Body of pancreas (tissue), 4 donors: ENCODE measurements at regions not wholly inside any gene's neighbourhood (a gene's known extent, or its start where the extent isn't known, plus 50 kb on each side); places are given as distances from the start of the nearest gene placed in this dataset.

Experiments
- ATAC-seq: fragments of 150-250 bp; one replicate; pipeline ENCODE4 v1.9.1; 2016
- DNase-seq, 4 donors: peaks; one replicate each; pipeline ENCODE4 v3.0.0-alpha.2; 2019
- H3K27ac ChIP-seq, 4 donors: fragments of 200-600 bp; sonication (generic); 1 replicate in 3 of 4; 2 replicates in 1 of 4; pipeline versions ENCODE4 v1.5.1 to v1.6.1; 2016 to 2019; ENCODE audit warnings: mild to moderate bottlenecking in 1 of 4, mixed read lengths in 1 of 4, moderate library complexity in 1 of 4
- H3K27me3 ChIP-seq, 2 donors: fragments of 200-600 bp; sonication (generic); one replicate each; pipeline ENCODE4 v1.6.0; 2016; ENCODE audit warnings: mild to moderate bottlenecking in 1 of 2
- H3K36me3 ChIP-seq, 2 donors: fragments of 200-600 bp; sonication (generic); replicated peaks in 1 of 2; 2 replicates each; pipeline ENCODE4 v1.5.1; 2016; ENCODE audit warnings: low read depth in 2 of 2; ENCODE audit not compliant: insufficient read depth in 1 of 2
- H3K4me1 ChIP-seq: fragments of 200-600 bp; sonication (generic); one replicate; pipeline ENCODE4 v1.6.0; 2016
- H3K4me3 ChIP-seq, 2 donors: fragments of 200-600 bp; sonication (generic); 1 replicate in 1 of 2; 2 replicates in 1 of 2; pipeline ENCODE4 v1.5.1; 2016 to 2019
- H3K9me3 ChIP-seq, 3 donors: fragments of 200-600 bp; sonication (generic); 1 replicate in 2 of 3; 2 replicates in 1 of 3; pipeline ENCODE4 v1.5.1; 2016
- CTCF ChIP-seq, 7 experiments: fragments of 450-650 bp in 4 of 7; fragments of 200-600 bp in 3 of 7; sonication (generic) in 3 of 7; IDR thresholded peaks; one replicate each; pipeline ENCODE4 v1.5.1; 2016 to 2019; ENCODE audit warnings: antibody characterized with exemption in 7 of 7
- POLR2A ChIP-seq, 3 donors: fragments of 450-650 bp; IDR thresholded peaks; one replicate each; pipeline ENCODE4 v1.6.1; 2016; ENCODE audit warnings: antibody characterized with exemption in 3 of 3, mild to moderate bottlenecking in 2 of 3
- WGBS, 2 donors: methylation state at CpG; one replicate each; pipeline ENCODE4 v1.1.5; 2017; 5-methylcytosine and 5-hydroxymethylcytosine counted together
- intact Hi-C: fragments of 100-400 bp; cut with DNase I; formaldehyde crosslinking; loops from one replicate; pipeline ENCODE4 v1.15.1; 2023

DNA sequence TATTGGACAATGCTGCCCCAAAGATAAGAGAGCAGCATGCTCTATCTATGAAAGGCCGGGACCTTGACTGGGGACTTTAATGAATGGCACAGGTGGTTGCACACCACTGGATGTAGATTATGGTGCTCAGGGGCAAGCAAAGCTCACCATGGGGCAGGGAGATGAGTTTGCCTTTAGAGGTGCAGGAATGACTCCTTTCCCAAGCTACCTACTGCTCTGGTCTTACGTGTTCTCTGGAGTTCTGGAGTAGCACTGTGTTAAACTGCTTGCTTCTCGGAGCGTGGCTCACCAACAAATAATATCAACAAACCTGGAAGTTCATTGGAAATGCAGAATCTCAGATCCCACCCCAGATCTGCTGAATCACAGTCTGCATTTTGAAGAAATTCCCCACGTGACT, 445.3 kb downstream of the RPS24 start:
- no peak overlapping the region for H3K4me3 ChIP-seq
- no peaks in the 10 kb centered on the region for H3K4me1 ChIP-seq
- 67 to 78% methylated on average over 5 of the region's 5 CpGs for WGBS, 2 donors
- no peaks in the 10 kb centered on the region for H3K9me3 ChIP-seq
- intact Hi-C loops = no loop called here
- no peak for ATAC-seq
- TF ChIP-seq POLR2A (IDR thresholded peaks at IDR 0.05) = no peak
- TF ChIP-seq CTCF (IDR thresholded peaks at IDR 0.05) = no peak
- H3K27ac ChIP-seq = no peak overlapping the region
- no peaks in the 10 kb centered on the region for H3K36me3 ChIP-seq
- H3K27me3 ChIP-seq = no peaks in the 10 kb centered on the region
- DNase-seq = no peak

- 73 to 80% methylated on average over 3 of the region's 3 CpGs for whole genome bisulfite sequencing, 2 donors
- Histone ChIP-seq H3K36me3 (no peaks in the 10 kb centered on the region), H3K4me1 (no peaks in the 10 kb centered on the region), H3K9me3 (no peaks in the 10 kb centered on the region), H3K27me3 (no peaks in the 10 kb centered on the region), H3K27ac (no peak overlapping the region), H3K4me3 (no peak overlapping the region)
- TF ChIP-seq CTCF (IDR thresholded peaks at IDR 0.05) (no peak), POLR2A (IDR thresholded peaks at IDR 0.05) (no peak)
- no peak for DNase-seq
- intact Hi-C loops = no loop called here
- no peak for ATAC-seq
Measured at GRCh38 chr10:78479467-78479866, 445.8 kb downstream of the RPS24 start.

DNA sequence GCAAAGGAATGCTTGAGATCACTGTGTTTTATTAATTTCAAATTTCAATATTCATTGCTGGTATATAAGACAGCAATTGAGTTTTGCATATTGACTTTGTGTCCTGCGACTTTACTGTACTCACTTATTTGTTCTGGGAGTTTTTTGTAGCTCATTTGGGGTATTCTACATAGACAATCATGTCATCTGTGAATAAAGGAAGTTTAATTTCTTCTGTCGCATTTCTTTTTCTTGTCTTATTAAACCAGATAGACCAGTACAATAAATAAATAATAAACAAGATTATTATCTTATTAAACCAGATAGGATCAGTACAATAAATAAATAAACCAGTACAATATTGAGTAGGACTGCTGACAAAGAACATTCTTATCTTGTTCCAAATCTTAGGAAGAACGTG, 448.2 kb downstream of the RPS24 start:
- Histone ChIP-seq H3K27ac (no peak overlapping the region), H3K4me3 (no peak overlapping the region), H3K36me3 (no peaks in the 10 kb centered on the region), H3K9me3 (no peaks in the 10 kb centered on the region), H3K4me1 (no peaks in the 10 kb centered on the region), H3K27me3 (no peaks in the 10 kb centered on the region)
- ATAC-seq = no peak
- DNase-seq = no peak
- intact Hi-C loops = no loop called here
- TF ChIP-seq CTCF (IDR thresholded peaks at IDR 0.05) (no peak), POLR2A (IDR thresholded peaks at IDR 0.05) (no peak)
- WGBS, 2 donors = 78 to 80% methylated on average over 3 of the region's 3 CpGs

GRCh38 chr10:78483641-78484040, 450.0 kb downstream of the RPS24 start:
- ATAC-seq = no peak
- H3K4me1 ChIP-seq = no peaks in the 10 kb centered on the region
- intact Hi-C loops = no loop called here
- no peaks in the 10 kb centered on the region for H3K9me3 ChIP-seq
- H3K27me3 ChIP-seq = no peaks in the 10 kb centered on the region
- H3K4me3 ChIP-seq = no peak overlapping the region
- no peak for DNase-seq
- no peaks in the 10 kb centered on the region for H3K36me3 ChIP-seq
- TF ChIP-seq CTCF (IDR thresholded peaks at IDR 0.05) = no peak
- TF ChIP-seq POLR2A (IDR thresholded peaks at IDR 0.05) = no peak
- 80 to 90% methylated on average over 3 of the region's 3 CpGs for WGBS, 2 donors
- H3K27ac ChIP-seq = no peak overlapping the region

GRCh38 chr10:78489034-78489433, 455.4 kb downstream of the RPS24 start:
- H3K27ac ChIP-seq = no peak overlapping the region
- no peaks in the 10 kb centered on the region for H3K36me3 ChIP-seq
- no peak for ATAC-seq
- H3K9me3 ChIP-seq = no peaks in the 10 kb centered on the region
- H3K4me3 ChIP-seq = no peak overlapping the region
- WGBS, 2 donors = 46 to 60% methylated on average over 1 of the region's 1 CpG
- DNase-seq = no peak
- no peaks in the 10 kb centered on the region for H3K4me1 ChIP-seq
- no peaks in the 10 kb centered on the region for H3K27me3 ChIP-seq
- TF ChIP-seq POLR2A (IDR thresholded peaks at IDR 0.05) = no peak
- TF ChIP-seq CTCF (IDR thresholded peaks at IDR 0.05) = no peak
- intact Hi-C loops = no loop called here
